ENCODE measurements at regions not wholly inside any gene's neighbourhood (a gene's known extent, or its start where the extent isn't known, plus 50 kb on each side); places are given as distances from the start of the nearest gene placed in this dataset.

DNA sequence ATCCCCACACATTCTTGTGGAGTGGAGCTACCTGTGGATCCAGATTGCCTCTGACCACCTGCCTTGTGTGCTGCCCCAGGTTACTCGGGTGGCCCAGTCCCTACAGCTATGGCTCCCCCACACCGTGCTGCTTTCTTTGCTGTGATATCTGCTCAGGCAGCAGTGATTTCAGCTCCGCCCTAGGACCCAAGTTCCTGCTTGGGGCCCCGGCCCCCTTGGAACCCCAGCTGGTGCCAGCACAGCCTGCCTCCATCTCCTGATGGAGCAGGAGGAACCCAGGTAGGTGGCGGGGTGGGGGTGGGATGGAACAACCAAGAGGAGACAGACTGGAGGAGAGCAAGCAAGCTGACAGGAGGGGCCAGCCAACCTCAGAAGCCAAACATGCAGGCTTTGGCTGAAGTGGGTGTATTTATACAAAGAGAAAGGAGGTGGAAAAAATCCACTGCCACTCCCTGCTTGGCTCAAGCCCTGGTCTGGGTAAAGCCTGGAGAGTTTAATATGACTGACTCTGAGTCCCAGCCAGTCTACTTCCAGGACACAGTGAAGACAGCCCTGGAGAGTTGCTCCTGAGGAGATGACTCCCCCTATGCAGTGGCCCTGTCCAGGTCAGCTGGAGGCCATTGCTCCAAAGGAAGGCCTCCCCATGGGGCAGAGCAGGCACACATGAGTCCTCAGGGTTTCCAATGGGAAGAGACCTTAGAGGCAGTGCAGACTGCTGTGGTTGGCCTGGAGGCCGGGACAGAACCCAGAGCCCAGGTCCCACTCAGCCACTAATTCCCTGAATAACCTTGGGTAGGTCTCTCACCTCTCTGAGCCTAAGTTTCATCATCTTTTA lies 197.1 kb upstream of the MAMLD1 start:
- Histone ChIP-seq H3K4me1 (no peaks in the 10 kb centered on the region), H3K27ac (no peak overlapping the region), H3K4me3 (no peak overlapping the region), H3K27me3 (no peaks in the 10 kb centered on the region), H3K36me3 (no peaks in the 10 kb centered on the region), H3K9me3 (no peaks in the 10 kb centered on the region)
- WGBS, 2 donors: 71 to 87% methylated on average over 6 of the region's 6 CpGs
- no peak for DNase-seq
- TF ChIP-seq POLR2A (IDR thresholded peaks at IDR 0.05) (no peak), EP300 (IDR thresholded peaks at IDR 0.05) (no peak), POLR2AphosphoS5 (IDR thresholded peaks at IDR 0.05) (no peak)
- TF ChIP-seq, protein P1, sequence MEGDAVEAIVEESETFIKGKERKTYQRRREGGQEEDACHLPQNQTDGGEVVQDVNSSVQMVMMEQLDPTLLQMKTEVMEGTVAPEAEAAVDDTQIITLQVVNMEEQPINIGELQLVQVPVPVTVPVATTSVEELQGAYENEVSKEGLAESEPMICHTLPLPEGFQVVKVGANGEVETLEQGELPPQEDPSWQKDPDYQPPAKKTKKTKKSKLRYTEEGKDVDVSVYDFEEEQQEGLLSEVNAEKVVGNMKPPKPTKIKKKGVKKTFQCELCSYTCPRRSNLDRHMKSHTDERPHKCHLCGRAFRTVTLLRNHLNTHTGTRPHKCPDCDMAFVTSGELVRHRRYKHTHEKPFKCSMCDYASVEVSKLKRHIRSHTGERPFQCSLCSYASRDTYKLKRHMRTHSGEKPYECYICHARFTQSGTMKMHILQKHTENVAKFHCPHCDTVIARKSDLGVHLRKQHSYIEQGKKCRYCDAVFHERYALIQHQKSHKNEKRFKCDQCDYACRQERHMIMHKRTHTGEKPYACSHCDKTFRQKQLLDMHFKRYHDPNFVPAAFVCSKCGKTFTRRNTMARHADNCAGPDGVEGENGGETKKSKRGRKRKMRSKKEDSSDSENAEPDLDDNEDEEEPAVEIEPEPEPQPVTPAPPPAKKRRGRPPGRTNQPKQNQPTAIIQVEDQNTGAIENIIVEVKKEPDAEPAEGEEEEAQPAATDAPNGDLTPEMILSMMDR (IDR thresholded peaks at IDR 0.05): no peak
- intact Hi-C loops (cut with DNase I): no loop called here

DNA sequence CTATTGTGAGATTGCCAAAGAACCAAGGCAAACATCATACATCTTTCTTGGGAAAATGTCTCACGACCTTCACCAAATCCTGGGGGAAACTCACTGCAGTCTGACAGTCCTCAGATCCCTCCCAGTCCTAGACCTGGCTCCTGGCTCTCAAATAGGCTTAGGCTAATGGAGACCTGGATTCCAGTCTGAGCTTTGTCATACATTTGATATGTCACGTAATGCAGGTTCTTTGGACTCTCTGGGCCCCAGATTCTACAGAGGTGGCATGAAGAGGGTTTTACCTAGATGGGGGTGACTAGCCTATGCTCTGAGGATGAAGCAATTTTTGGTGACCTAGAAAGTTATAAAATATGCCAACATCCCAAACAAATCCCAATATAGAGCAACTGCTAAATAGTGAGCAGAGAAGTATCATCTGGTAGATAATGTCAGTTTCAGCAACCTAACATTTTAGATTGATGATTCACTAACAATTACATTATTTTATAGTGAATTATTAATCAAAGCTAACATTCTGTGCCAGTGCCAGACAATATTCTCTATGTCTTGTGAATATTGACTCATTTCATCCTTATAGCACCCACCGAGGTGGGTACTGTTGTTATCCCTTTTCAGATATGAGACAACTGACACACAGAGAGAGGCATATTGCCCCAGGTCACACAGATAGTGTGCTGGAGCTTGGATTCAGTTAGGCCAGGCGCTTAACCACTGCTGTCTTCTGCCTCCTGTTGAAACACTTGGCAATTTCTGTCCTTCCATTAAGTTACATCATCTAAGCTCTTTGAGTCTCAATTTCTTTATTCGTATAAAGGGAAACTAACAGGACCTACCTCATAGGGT lies 195.4 kb upstream of the MAMLD1 start:
- TF ChIP-seq EP300 (IDR thresholded peaks at IDR 0.05): no peak
- TF ChIP-seq POLR2AphosphoS5 (IDR thresholded peaks at IDR 0.05): no peak
- TF ChIP-seq, protein P1 (IDR thresholded peaks at IDR 0.05): no peak
- no peak for TF ChIP-seq POLR2A (IDR thresholded peaks at IDR 0.05)
- Histone ChIP-seq H3K4me3 (no peak overlapping the region), H3K27ac (no peak overlapping the region), H3K9me3 (no peaks in the 10 kb centered on the region), H3K27me3 (no peaks in the 10 kb centered on the region), H3K36me3 (no peaks in the 10 kb centered on the region), H3K4me1 (no peaks in the 10 kb centered on the region)
- no peak for DNase-seq
- WGBS, 2 donors: 71 to 79% methylated on average over 5 of the region's 5 CpGs
- intact Hi-C loops (cut with DNase I): no loop called here

DNA sequence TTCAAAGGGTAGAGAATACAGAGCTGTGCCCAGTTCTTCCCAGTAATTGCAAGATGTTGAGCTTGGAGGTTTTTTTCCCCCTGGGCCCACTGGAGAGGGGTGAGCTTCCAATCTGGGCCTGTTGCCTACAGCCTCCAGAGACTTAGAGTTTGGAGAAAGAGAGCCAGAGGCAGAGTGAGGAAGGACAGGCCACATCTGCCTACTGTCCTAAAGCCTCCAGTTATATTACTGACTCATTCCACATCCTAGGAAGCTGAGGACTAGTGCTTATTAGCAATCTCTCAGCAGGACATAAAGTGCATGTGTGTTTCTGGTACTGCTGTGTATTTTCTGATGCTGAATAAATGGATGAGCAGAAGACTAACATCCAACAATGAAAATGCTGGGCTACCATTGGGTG lies 181.0 kb upstream of the MAMLD1 start:
- intact Hi-C loops (cut with DNase I): no loop called here
- Histone ChIP-seq H3K27ac (no peak overlapping the region), H3K27me3 (no peaks in the 10 kb centered on the region), H3K36me3 (no peaks in the 10 kb centered on the region), H3K4me1 (no peaks in the 10 kb centered on the region), H3K9me3 (no peaks in the 10 kb centered on the region), H3K4me3 (no peak overlapping the region)
- TF ChIP-seq POLR2AphosphoS5 (IDR thresholded peaks at IDR 0.05): no peak
- no peak for TF ChIP-seq EP300 (IDR thresholded peaks at IDR 0.05)
- TF ChIP-seq, protein P1 (IDR thresholded peaks at IDR 0.05): no peak
- TF ChIP-seq POLR2A (IDR thresholded peaks at IDR 0.05): no peak
- DNase-seq: no peak

DNA sequence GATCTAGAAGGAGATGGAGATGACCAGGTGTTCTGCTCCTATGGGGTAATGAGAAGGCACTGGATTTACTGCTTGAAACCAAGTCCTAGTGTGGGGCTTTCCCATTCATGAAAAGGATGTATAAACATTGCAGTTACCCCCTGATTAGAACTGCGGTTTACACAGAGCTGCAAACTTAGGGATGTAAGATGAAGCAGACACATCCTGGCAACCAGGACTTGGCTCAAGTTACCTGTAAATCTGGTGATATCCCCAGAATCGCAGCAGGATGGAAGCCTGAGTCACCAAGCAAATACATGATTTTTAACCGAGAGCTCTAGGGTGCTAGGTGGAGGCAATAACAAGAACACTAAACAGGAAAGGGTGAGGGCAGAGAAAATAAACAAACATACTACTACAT lies 178.6 kb upstream of the MAMLD1 start:
- Histone ChIP-seq H3K27me3 (no peaks in the 10 kb centered on the region), H3K4me3 (no peak overlapping the region), H3K4me1 (no peaks in the 10 kb centered on the region), H3K36me3 (no peaks in the 10 kb centered on the region), H3K9me3 (no peaks in the 10 kb centered on the region), H3K27ac (no peak overlapping the region)
- TF ChIP-seq EP300 (IDR thresholded peaks at IDR 0.05) (no peak), POLR2AphosphoS5 (IDR thresholded peaks at IDR 0.05) (no peak), POLR2A (IDR thresholded peaks at IDR 0.05) (no peak)
- TF ChIP-seq, protein P1 (IDR thresholded peaks at IDR 0.05): no peak
- intact Hi-C loops (cut with DNase I): no loop called here
- 65 to 74% methylated on average over 3 of the region's 3 CpGs for WGBS, 2 donors
- DNase-seq: no peak
